VCaP (cell line): ENCODE measurements at regions not wholly inside any gene's neighbourhood (a gene's known extent, or its start where the extent isn't known, plus 50 kb on each side); places are given as distances from the start of the nearest gene placed in this dataset.

Experiments
- H3K27ac ChIP-seq: fragments of 450-650 bp; 2 replicates; pipeline ENCODE4 v1.5.1; 2017
- CTCF ChIP-seq: fragments of 450-650 bp; conservative IDR thresholded peaks from 2 replicates; pipeline ENCODE4 v1.5.1; 2017; ENCODE audit warnings: mild to moderate bottlenecking, moderate library complexity

- H3K27ac ChIP-seq = no peak overlapping the region
- no peak for TF ChIP-seq CTCF
Observed at GRCh38 chr2:139918982-139919381, 1138.8 kb upstream of the NXPH2 start.

GRCh38 chr2:139917690-139918384 is 1137.6 kb upstream of the NXPH2 start:
- no peak overlapping the region for H3K27ac ChIP-seq
- no peak for TF ChIP-seq CTCF

GRCh38 chr2:139916822-139917221 is 1136.6 kb upstream of the NXPH2 start:
- TF ChIP-seq CTCF = peak; percentile 28; the same call in 1 of the 2 replicates
- no peak overlapping the region for H3K27ac ChIP-seq

GRCh38 chr2:139911160-139911559 is 1131.0 kb upstream of the NXPH2 start:
- H3K27ac ChIP-seq = no peak overlapping the region
- TF ChIP-seq CTCF = no peak

- no peak for TF ChIP-seq CTCF
- no peak overlapping the region for H3K27ac ChIP-seq
Observed at GRCh38 chr2:139909136-139909535, 1128.9 kb upstream of the NXPH2 start.

GRCh38 chr2:139905624-139906023 is 1125.4 kb upstream of the NXPH2 start:
- no peak overlapping the region for H3K27ac ChIP-seq

GRCh38 chr2:139891636-139892035 is 1111.4 kb upstream of the NXPH2 start:
- H3K27ac ChIP-seq = no peak overlapping the region
- no peak for TF ChIP-seq CTCF

More at GRCh38 chr2:139905624-139906023, 1125.4 kb upstream of the NXPH2 start:
- no peak for TF ChIP-seq CTCF
